ENCODE measurements at regions not wholly inside any gene's neighbourhood (a gene's known extent, or its start where the extent isn't known, plus 50 kb on each side); places are given as distances from the start of the nearest gene placed in this dataset.

- Histone ChIP-seq H3K27me3 (ENCODE audit: control insufficient read depth, insufficient read depth, low read length) (peaks cover 7% of the 10 kb centered on the region), H3K9me3 (ENCODE audit: control insufficient read depth, low read depth, low read length) (no peaks in the 10 kb centered on the region), H3K4me3 (ENCODE audit: low read length) (no peak overlapping the region), H3K36me3 (ENCODE audit: control insufficient read depth, insufficient read depth, low read length) (no peaks in the 10 kb centered on the region), H3K4me1 (ENCODE audit: control insufficient read depth, insufficient read depth, low read length) (no peaks in the 10 kb centered on the region), H3K27ac (ENCODE audit: low read length) (no peak overlapping the region)
- 100% methylated on average over 2 of the region's 17 CpGs for WGBS (ENCODE audit: insufficient coverage, low lambda C conversion rate)
- no peak for DNase-seq
Observed at GRCh38 chr2:126804347-126804746, 94.3 kb upstream of the TEX51 start.

DNA sequence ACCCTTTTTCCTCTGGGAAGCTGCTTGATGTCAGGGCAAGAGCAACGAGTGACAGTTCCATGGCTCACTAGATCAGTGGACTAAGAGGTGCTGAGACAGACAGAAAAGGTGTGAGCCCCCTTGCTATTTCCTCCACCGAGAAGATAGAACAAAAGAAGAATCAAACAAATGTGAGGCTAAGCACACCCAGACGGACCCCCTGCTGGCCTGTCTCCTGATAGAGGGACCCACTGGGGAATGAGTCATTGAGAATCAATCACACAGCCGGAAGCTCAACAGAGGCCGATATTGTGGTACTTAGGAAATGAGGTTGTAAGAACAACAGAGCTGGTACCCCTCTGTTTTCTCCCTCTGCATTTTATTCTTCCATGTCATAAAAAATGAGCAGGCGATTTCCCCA lies 89.8 kb upstream of the TEX51 start:
- 0% methylated on average over 1 of the region's 6 CpGs for WGBS (ENCODE audit: insufficient coverage, low lambda C conversion rate)
- Histone ChIP-seq H3K27me3 (ENCODE audit: control insufficient read depth, insufficient read depth, low read length) (peaks cover 7% of the 10 kb centered on the region), H3K4me3 (ENCODE audit: low read length) (no peak overlapping the region), H3K36me3 (ENCODE audit: control insufficient read depth, insufficient read depth, low read length) (no peaks in the 10 kb centered on the region), H3K27ac (ENCODE audit: low read length) (no peak overlapping the region), H3K4me1 (ENCODE audit: control insufficient read depth, insufficient read depth, low read length) (no peaks in the 10 kb centered on the region), H3K9me3 (ENCODE audit: control insufficient read depth, low read depth, low read length) (no peaks in the 10 kb centered on the region)
- no peak for DNase-seq

- Histone ChIP-seq H3K27ac (ENCODE audit: low read length) (no peak overlapping the region), H3K36me3 (ENCODE audit: control insufficient read depth, insufficient read depth, low read length) (no peaks in the 10 kb centered on the region), H3K9me3 (ENCODE audit: control insufficient read depth, low read depth, low read length) (no peaks in the 10 kb centered on the region), H3K4me1 (ENCODE audit: control insufficient read depth, insufficient read depth, low read length) (no peaks in the 10 kb centered on the region), H3K27me3 (ENCODE audit: control insufficient read depth, insufficient read depth, low read length) (peaks cover 7% of the 10 kb centered on the region), H3K4me3 (ENCODE audit: low read length) (no peak overlapping the region)
- no peak for DNase-seq
- no CpG with 5 or more reads among the region's 7 CpGs for WGBS (ENCODE audit: insufficient coverage, low lambda C conversion rate)
Observed at GRCh38 chr2:126809340-126809739, 89.3 kb upstream of the TEX51 start.

GRCh38 chr2:126810001-126810400 lies 88.7 kb upstream of the TEX51 start:
- Histone ChIP-seq H3K4me3 (ENCODE audit: low read length) (no peak overlapping the region), H3K4me1 (ENCODE audit: control insufficient read depth, insufficient read depth, low read length) (no peaks in the 10 kb centered on the region), H3K27ac (ENCODE audit: low read length) (no peak overlapping the region), H3K9me3 (ENCODE audit: control insufficient read depth, low read depth, low read length) (no peaks in the 10 kb centered on the region), H3K36me3 (ENCODE audit: control insufficient read depth, insufficient read depth, low read length) (no peaks in the 10 kb centered on the region), H3K27me3 (ENCODE audit: control insufficient read depth, insufficient read depth, low read length) (peaks cover 7% of the 10 kb centered on the region)
- WGBS (ENCODE audit: insufficient coverage, low lambda C conversion rate), result 80% methylated on average over 1 of the region's 6 CpGs
- DNase-seq, result no peak

DNA sequence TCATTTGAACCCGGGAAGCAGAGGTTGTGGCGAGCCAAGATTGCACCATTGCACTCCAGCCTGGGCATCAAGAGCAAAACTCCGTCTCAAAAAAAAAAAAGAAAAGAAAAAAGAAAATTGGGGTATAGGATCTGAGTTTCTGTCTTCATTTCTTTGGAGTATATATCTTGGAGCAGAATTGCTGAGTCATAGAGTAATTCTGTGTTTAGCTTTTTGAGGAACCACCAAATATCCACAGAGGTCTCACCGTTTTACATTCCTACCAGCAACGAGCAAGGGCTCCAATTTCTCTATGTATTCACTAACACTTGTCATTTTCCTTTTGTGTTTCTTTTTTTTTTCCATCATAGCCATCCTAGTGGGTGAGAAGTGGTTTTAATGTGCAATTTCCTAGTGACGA lies 87.6 kb upstream of the TEX51 start:
- Histone ChIP-seq H3K4me3 (ENCODE audit: low read length) (no peak overlapping the region), H3K36me3 (ENCODE audit: control insufficient read depth, insufficient read depth, low read length) (no peaks in the 10 kb centered on the region), H3K9me3 (ENCODE audit: control insufficient read depth, low read depth, low read length) (no peaks in the 10 kb centered on the region), H3K4me1 (ENCODE audit: control insufficient read depth, insufficient read depth, low read length) (no peaks in the 10 kb centered on the region), H3K27me3 (ENCODE audit: control insufficient read depth, insufficient read depth, low read length) (peaks cover 7% of the 10 kb centered on the region), H3K27ac (ENCODE audit: low read length) (no peak overlapping the region)
- 94% methylated on average over 3 of the region's 6 CpGs for WGBS (ENCODE audit: insufficient coverage, low lambda C conversion rate)
- DNase-seq, result no peak

DNA sequence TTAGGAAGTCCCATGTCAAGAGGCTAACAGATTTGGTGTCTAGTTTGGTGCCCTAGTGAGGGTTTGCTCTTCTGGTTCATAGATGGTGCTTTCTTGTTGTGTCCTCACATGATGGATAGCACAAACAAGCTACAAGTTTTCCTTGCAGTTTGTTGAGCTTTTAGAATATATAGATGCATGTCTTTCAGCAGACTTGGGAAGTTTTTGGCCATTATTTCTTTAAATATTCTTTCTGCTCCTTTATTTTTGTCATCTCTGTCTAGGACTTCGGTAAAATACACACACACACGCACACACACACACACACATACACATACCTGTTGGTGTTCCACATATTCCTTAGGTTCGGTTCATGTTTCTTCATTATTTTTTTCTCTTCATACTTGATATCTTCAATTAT lies 81.5 kb upstream of the TEX51 start:
- Histone ChIP-seq H3K27me3 (ENCODE audit: control insufficient read depth, insufficient read depth, low read length) (no peaks in the 10 kb centered on the region), H3K9me3 (ENCODE audit: control insufficient read depth, low read depth, low read length) (no peaks in the 10 kb centered on the region), H3K4me1 (ENCODE audit: control insufficient read depth, insufficient read depth, low read length) (no peaks in the 10 kb centered on the region), H3K27ac (ENCODE audit: low read length) (no peak overlapping the region), H3K36me3 (ENCODE audit: control insufficient read depth, insufficient read depth, low read length) (no peaks in the 10 kb centered on the region), H3K4me3 (ENCODE audit: low read length) (no peak overlapping the region)
- 93% methylated on average over 3 of the region's 3 CpGs for WGBS (ENCODE audit: insufficient coverage, low lambda C conversion rate)
- DNase-seq, result no peak

DNA sequence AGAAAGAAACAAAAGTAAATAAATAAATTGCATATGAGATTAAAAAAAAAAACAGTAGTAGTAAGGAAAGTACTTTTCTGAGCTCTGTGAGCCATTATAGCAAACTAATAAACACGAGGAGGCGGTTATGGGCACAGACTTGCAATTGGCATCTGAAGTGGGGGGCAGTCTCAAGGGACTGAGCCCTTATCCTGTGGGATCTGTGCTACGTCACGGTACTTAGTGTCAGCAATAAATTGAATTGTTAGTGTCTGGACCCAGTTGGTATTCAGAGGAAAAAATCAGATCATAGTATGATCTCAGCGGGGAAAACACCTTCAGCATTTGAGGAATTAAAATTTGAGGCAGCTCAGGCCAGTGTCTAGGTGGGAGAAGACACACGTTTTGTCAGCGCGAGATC lies 76.6 kb upstream of the TEX51 start:
- no peaks in the 10 kb centered on the region for H3K4me1 ChIP-seq (ENCODE audit: control insufficient read depth, insufficient read depth, low read length)
- no CpG with 5 or more reads among the region's 8 CpGs for WGBS (ENCODE audit: insufficient coverage, low lambda C conversion rate)
- no peaks in the 10 kb centered on the region for H3K27me3 ChIP-seq (ENCODE audit: control insufficient read depth, insufficient read depth, low read length)

GRCh38 chr2:126822921-126823320 lies 75.8 kb upstream of the TEX51 start:
- 60% methylated on average over 1 of the region's 5 CpGs for WGBS (ENCODE audit: insufficient coverage, low lambda C conversion rate)
- DNase-seq, result no peak
- Histone ChIP-seq H3K27me3 (ENCODE audit: control insufficient read depth, insufficient read depth, low read length) (no peaks in the 10 kb centered on the region), H3K27ac (ENCODE audit: low read length) (no peak overlapping the region), H3K36me3 (ENCODE audit: control insufficient read depth, insufficient read depth, low read length) (no peaks in the 10 kb centered on the region), H3K4me1 (ENCODE audit: control insufficient read depth, insufficient read depth, low read length) (no peaks in the 10 kb centered on the region), H3K4me3 (ENCODE audit: low read length) (no peak overlapping the region), H3K9me3 (ENCODE audit: control insufficient read depth, low read depth, low read length) (no peaks in the 10 kb centered on the region)

More for the DNA sequence above, 76.6 kb upstream of the TEX51 start:
- Histone ChIP-seq H3K36me3 (ENCODE audit: control insufficient read depth, insufficient read depth, low read length) (no peaks in the 10 kb centered on the region), H3K9me3 (ENCODE audit: control insufficient read depth, low read depth, low read length) (no peaks in the 10 kb centered on the region), H3K27ac (ENCODE audit: low read length) (no peak overlapping the region), H3K4me3 (ENCODE audit: low read length) (no peak overlapping the region)
- DNase-seq, result no peak

GRCh38 chr2:126823951-126824350 lies 74.7 kb upstream of the TEX51 start:
- no peak overlapping the region for H3K27ac ChIP-seq (ENCODE audit: low read length)
- H3K4me1 ChIP-seq (ENCODE audit: control insufficient read depth, insufficient read depth, low read length), result no peaks in the 10 kb centered on the region
- H3K27me3 ChIP-seq (ENCODE audit: control insufficient read depth, insufficient read depth, low read length), result no peaks in the 10 kb centered on the region
- WGBS (ENCODE audit: insufficient coverage, low lambda C conversion rate), result no CpG with 5 or more reads among the region's 3 CpGs
- no peak overlapping the region for H3K4me3 ChIP-seq (ENCODE audit: low read length)
- no peaks in the 10 kb centered on the region for H3K9me3 ChIP-seq (ENCODE audit: control insufficient read depth, low read depth, low read length)
- H3K36me3 ChIP-seq (ENCODE audit: control insufficient read depth, insufficient read depth, low read length), result no peaks in the 10 kb centered on the region
- DNase-seq, result no peak

- no peaks in the 10 kb centered on the region for H3K27me3 ChIP-seq (ENCODE audit: control insufficient read depth, insufficient read depth, low read length)
- no peaks in the 10 kb centered on the region for H3K9me3 ChIP-seq (ENCODE audit: control insufficient read depth, low read depth, low read length)
- 100% methylated on average over 1 of the region's 6 CpGs for WGBS (ENCODE audit: insufficient coverage, low lambda C conversion rate)
- no peak for DNase-seq
- H3K27ac ChIP-seq (ENCODE audit: low read length), result no peak overlapping the region
- H3K4me1 ChIP-seq (ENCODE audit: control insufficient read depth, insufficient read depth, low read length), result no peaks in the 10 kb centered on the region
- H3K4me3 ChIP-seq (ENCODE audit: low read length), result no peak overlapping the region
- H3K36me3 ChIP-seq (ENCODE audit: control insufficient read depth, insufficient read depth, low read length), result no peaks in the 10 kb centered on the region
Observed at GRCh38 chr2:126824663-126825062, 74.0 kb upstream of the TEX51 start.

- no peaks in the 10 kb centered on the region for H3K36me3 ChIP-seq (ENCODE audit: control insufficient read depth, insufficient read depth, low read length)
- WGBS (ENCODE audit: insufficient coverage, low lambda C conversion rate), result no CpG with 5 or more reads among the region's 2 CpGs
- H3K27me3 ChIP-seq (ENCODE audit: control insufficient read depth, insufficient read depth, low read length), result no peaks in the 10 kb centered on the region
- DNase-seq, result no peak
- H3K4me1 ChIP-seq (ENCODE audit: control insufficient read depth, insufficient read depth, low read length), result no peaks in the 10 kb centered on the region
- H3K9me3 ChIP-seq (ENCODE audit: control insufficient read depth, low read depth, low read length), result no peaks in the 10 kb centered on the region
- no peak overlapping the region for H3K27ac ChIP-seq (ENCODE audit: low read length)
- no peak overlapping the region for H3K4me3 ChIP-seq (ENCODE audit: low read length)
Observed at GRCh38 chr2:126825316-126825715, 73.4 kb upstream of the TEX51 start.
